Osteocyte (in vitro differentiated cells): ENCODE measurements at regions not wholly inside any gene's neighbourhood (a gene's known extent, or its start where the extent isn't known, plus 50 kb on each side); places are given as distances from the start of the nearest gene placed in this dataset.

Experiments
- DNase-seq: peaks from one replicate; pipeline ENCODE4 v3.0.0; 2021; ENCODE audit warnings: mixed read lengths; ENCODE audit not compliant: unreplicated experiment; ENCODE audit errors: extremely low spot score
- H3K27ac Mint-ChIP-seq: one replicate; pipeline ENCODE4 v1.8.0; 2021; ENCODE audit warnings: mild to moderate bottlenecking, mixed read lengths; ENCODE audit not compliant: unreplicated experiment
- H3K27me3 Mint-ChIP-seq: one replicate; pipeline ENCODE4 v1.8.0; 2021; ENCODE audit warnings: mixed read lengths; ENCODE audit not compliant: unreplicated experiment
- H3K36me3 Mint-ChIP-seq: one replicate; pipeline ENCODE4 v1.8.0; 2021; ENCODE audit warnings: mixed read lengths; ENCODE audit not compliant: unreplicated experiment
- H3K4me1 Mint-ChIP-seq: one replicate; pipeline ENCODE4 v1.8.0; 2021; ENCODE audit warnings: mixed read lengths; ENCODE audit not compliant: unreplicated experiment
- H3K4me3 Mint-ChIP-seq: one replicate; pipeline ENCODE4 v1.8.0; 2021; ENCODE audit warnings: mild to moderate bottlenecking, moderate library complexity, mixed read lengths; ENCODE audit not compliant: unreplicated experiment
- H3K9me3 Mint-ChIP-seq: one replicate; pipeline ENCODE4 v1.8.0; 2021; ENCODE audit warnings: mixed read lengths; ENCODE audit not compliant: unreplicated experiment
- TF ChIP-seq, protein P1 (sequence below): fragments of 200-600 bp; sonication (generic); IDR thresholded peaks from 2 replicates; pipeline ENCODE4 v1.5.0; 2021; ENCODE audit warnings: antibody characterized with exemption, mild to moderate bottlenecking, moderate library complexity

DNA sequence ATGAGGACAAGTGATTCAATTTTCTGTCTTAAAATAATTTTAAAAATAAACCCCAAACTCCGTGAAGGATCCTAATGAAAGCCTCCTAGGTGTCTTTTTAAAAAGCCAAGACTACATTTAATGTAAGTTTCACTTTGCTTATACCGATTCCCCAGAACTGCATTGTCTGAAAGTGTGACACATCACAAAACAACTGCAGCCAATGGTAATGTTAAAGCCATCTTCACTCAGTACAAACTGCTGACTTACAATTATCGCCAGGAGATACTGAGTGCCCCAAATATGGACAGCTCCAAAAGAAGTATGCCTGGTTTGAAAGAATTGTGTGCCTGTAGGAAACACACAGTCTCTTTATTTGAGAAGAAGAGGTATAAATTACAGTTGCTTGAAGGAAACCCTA lies 73.7 kb upstream of the SPANXB1 start:
- Mint-ChIP-seq H3K27ac (no peak overlapping the region), H3K4me1 (no peaks in the 10 kb centered on the region), H3K9me3 (peaks cover 4% of the 10 kb centered on the region), H3K27me3 (peaks cover 3% of the 10 kb centered on the region), H3K36me3 (no peaks in the 10 kb centered on the region), H3K4me3 (no peak overlapping the region)
- no peak for DNase-seq
- TF ChIP-seq, protein P1, sequence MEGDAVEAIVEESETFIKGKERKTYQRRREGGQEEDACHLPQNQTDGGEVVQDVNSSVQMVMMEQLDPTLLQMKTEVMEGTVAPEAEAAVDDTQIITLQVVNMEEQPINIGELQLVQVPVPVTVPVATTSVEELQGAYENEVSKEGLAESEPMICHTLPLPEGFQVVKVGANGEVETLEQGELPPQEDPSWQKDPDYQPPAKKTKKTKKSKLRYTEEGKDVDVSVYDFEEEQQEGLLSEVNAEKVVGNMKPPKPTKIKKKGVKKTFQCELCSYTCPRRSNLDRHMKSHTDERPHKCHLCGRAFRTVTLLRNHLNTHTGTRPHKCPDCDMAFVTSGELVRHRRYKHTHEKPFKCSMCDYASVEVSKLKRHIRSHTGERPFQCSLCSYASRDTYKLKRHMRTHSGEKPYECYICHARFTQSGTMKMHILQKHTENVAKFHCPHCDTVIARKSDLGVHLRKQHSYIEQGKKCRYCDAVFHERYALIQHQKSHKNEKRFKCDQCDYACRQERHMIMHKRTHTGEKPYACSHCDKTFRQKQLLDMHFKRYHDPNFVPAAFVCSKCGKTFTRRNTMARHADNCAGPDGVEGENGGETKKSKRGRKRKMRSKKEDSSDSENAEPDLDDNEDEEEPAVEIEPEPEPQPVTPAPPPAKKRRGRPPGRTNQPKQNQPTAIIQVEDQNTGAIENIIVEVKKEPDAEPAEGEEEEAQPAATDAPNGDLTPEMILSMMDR, result no peak

GRCh38 chrX:140933016-140933415 lies 69.4 kb upstream of the SPANXB1 start:
- Mint-ChIP-seq H3K36me3 (no peaks in the 10 kb centered on the region), H3K27ac (no peak overlapping the region), H3K4me1 (no peaks in the 10 kb centered on the region), H3K27me3 (no peaks in the 10 kb centered on the region), H3K4me3 (no peak overlapping the region), H3K9me3 (peaks cover 4% of the 10 kb centered on the region)
- no peak for DNase-seq
- TF ChIP-seq, protein P1, result no peak

- H3K36me3 Mint-ChIP-seq, result no peaks in the 10 kb centered on the region
- no peaks in the 10 kb centered on the region for H3K4me1 Mint-ChIP-seq
- no peak overlapping the region for H3K4me3 Mint-ChIP-seq
- no peak for DNase-seq
- TF ChIP-seq, protein P1, result no peak
- H3K9me3 Mint-ChIP-seq, result peaks cover 4% of the 10 kb centered on the region
- no peak overlapping the region for H3K27ac Mint-ChIP-seq
- H3K27me3 Mint-ChIP-seq, result no peaks in the 10 kb centered on the region
Measured at GRCh38 chrX:140933874-140934655, 68.3 kb upstream of the SPANXB1 start.

- TF ChIP-seq, protein P1, result no peak
- H3K36me3 Mint-ChIP-seq, result no peaks in the 10 kb centered on the region
- H3K27me3 Mint-ChIP-seq, result no peaks in the 10 kb centered on the region
- H3K4me1 Mint-ChIP-seq, result no peaks in the 10 kb centered on the region
- H3K9me3 Mint-ChIP-seq, result peaks cover 12% of the 10 kb centered on the region
- no peak for DNase-seq
- no peak overlapping the region for H3K27ac Mint-ChIP-seq
- H3K4me3 Mint-ChIP-seq, result no peak overlapping the region
Measured at GRCh38 chrX:140943513-140943912, 58.9 kb upstream of the SPANXB1 start.

DNA sequence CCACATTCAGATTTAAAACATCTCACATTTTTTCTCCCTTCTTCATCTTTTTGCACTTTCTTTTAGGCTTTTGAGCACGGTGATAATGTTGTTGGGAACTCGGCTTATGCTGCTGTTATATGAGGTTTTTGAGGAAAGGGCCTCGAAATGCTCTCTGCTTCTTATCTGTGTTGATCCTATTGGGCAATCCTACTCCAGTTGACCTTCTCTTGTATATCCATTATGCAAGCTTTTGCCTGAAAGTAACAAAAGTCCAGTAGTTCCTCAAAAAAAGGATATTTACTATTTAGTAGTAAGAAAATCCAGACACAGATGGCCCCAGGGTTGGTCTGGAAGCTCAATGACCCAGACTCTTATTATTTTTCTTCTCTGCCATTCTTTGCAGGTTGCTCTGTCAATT lies 57.7 kb upstream of the SPANXB1 start:
- no peak overlapping the region for H3K4me3 Mint-ChIP-seq
- H3K9me3 Mint-ChIP-seq, result peaks cover 13% of the 10 kb centered on the region
- no peaks in the 10 kb centered on the region for H3K4me1 Mint-ChIP-seq
- no peak overlapping the region for H3K27ac Mint-ChIP-seq
- no peak for DNase-seq
- H3K36me3 Mint-ChIP-seq, result no peaks in the 10 kb centered on the region
- TF ChIP-seq, protein P1, result no peak
- no peaks in the 10 kb centered on the region for H3K27me3 Mint-ChIP-seq
